BE2C (cell line): ENCODE measurements at regions not wholly inside any gene's neighbourhood (a gene's known extent, or its start where the extent isn't known, plus 50 kb on each side); places are given as distances from the start of the nearest gene placed in this dataset.

Source experiments
- DNase-seq: peaks from one replicate; pipeline ENCODE4 v3.0.0-alpha.2; 2020
- H3K27me3 ChIP-seq: fragments of 250-450 bp; sonication (Bioruptor Pico); 2 replicates; pipeline ENCODE4 v1.5.1; 2020; ENCODE audit warnings: mild to moderate bottlenecking
- H3K36me3 ChIP-seq: fragments of 250-450 bp; sonication (Bioruptor Pico); 2 replicates; pipeline ENCODE4 v1.5.1; 2020; ENCODE audit warnings: mild to moderate bottlenecking
- H3K4me1 ChIP-seq: fragments of 250-450 bp; sonication (Bioruptor Pico); 2 replicates; pipeline ENCODE4 v1.5.1; 2020
- H3K4me3 ChIP-seq: 2 replicates; pipeline ENCODE4 v1.5.1; 2011; ENCODE audit warnings: low read depth, low read length
- H3K9me3 ChIP-seq: fragments of 250-450 bp; sonication (Bioruptor Pico); 2 replicates; pipeline ENCODE4 v1.5.1; 2020
- CTCF ChIP-seq: IDR thresholded peaks from 2 replicates; pipeline ENCODE4 v1.5.1; 2012; ENCODE audit warnings: mild to moderate bottlenecking, low read depth, low read length

GRCh38 chr16:56140645-56141044, 50.6 kb upstream of the GNAO1 start:
- Histone ChIP-seq H3K36me3 (no peaks in the 10 kb centered on the region), H3K27me3 (no peaks in the 10 kb centered on the region), H3K4me1 (peaks cover 4% of the 10 kb centered on the region; the same call in 1 of the 2 replicates), H3K4me3 (no peak overlapping the region), H3K9me3 (no peaks in the 10 kb centered on the region)
- no peak for TF ChIP-seq CTCF
- DNase-seq = no peak

- no peaks in the 10 kb centered on the region for H3K36me3 ChIP-seq
- no peak overlapping the region for H3K4me3 ChIP-seq
- no peak for DNase-seq
- no peaks in the 10 kb centered on the region for H3K9me3 ChIP-seq
- no peaks in the 10 kb centered on the region for H3K27me3 ChIP-seq
- no peak for TF ChIP-seq CTCF
- peaks cover 4% of the 10 kb centered on the region; the same call in 1 of the 2 replicates for H3K4me1 ChIP-seq
Observed at GRCh38 chr16:56137269-56137668, 54.0 kb upstream of the GNAO1 start.

- TF ChIP-seq CTCF = no peak
- no peaks in the 10 kb centered on the region for H3K9me3 ChIP-seq
- H3K36me3 ChIP-seq = no peaks in the 10 kb centered on the region
- H3K27me3 ChIP-seq = no peaks in the 10 kb centered on the region
- peaks cover 4% of the 10 kb centered on the region; the same call in 1 of the 2 replicates for H3K4me1 ChIP-seq
- DNase-seq = peak; percentile 21
- no peak overlapping the region for H3K4me3 ChIP-seq
Observed at GRCh38 chr16:56136256-56136655, 55.0 kb upstream of the GNAO1 start.

GRCh38 chr16:56134790-56135189, 56.5 kb upstream of the GNAO1 start:
- Histone ChIP-seq H3K27me3 (no peaks in the 10 kb centered on the region), H3K9me3 (no peaks in the 10 kb centered on the region), H3K4me1 (peaks cover 4% of the 10 kb centered on the region), H3K36me3 (no peaks in the 10 kb centered on the region), H3K4me3 (no peak overlapping the region)
- TF ChIP-seq CTCF = no peak
- DNase-seq = no peak

- H3K4me1 ChIP-seq = peaks cover 36% of the 10 kb centered on the region
- no peak for TF ChIP-seq CTCF
- no peaks in the 10 kb centered on the region for H3K27me3 ChIP-seq
- H3K9me3 ChIP-seq = no peaks in the 10 kb centered on the region
- no peak for DNase-seq
- no peaks in the 10 kb centered on the region for H3K36me3 ChIP-seq
- H3K4me3 ChIP-seq = no peak overlapping the region
Observed at GRCh38 chr16:56125922-56126321, 65.4 kb upstream of the GNAO1 start.

GRCh38 chr16:56122251-56122650, 69.0 kb upstream of the GNAO1 start:
- Histone ChIP-seq H3K4me1 (peaks cover 51% of the 10 kb centered on the region), H3K4me3 (no peak overlapping the region), H3K9me3 (no peaks in the 10 kb centered on the region), H3K36me3 (no peaks in the 10 kb centered on the region), H3K27me3 (no peaks in the 10 kb centered on the region)
- no peak for TF ChIP-seq CTCF
- no peak for DNase-seq
